ENCODE measurements at regions not wholly inside any gene's neighbourhood (a gene's known extent, or its start where the extent isn't known, plus 50 kb on each side); places are given as distances from the start of the nearest gene placed in this dataset.

- no peak for TF ChIP-seq CTCF (IDR thresholded peaks at IDR 0.05; ENCODE audit: unreplicated experiment)
- DNase-seq (ENCODE audit: unreplicated experiment) = no peak
- POLR2A ChIA-PET = no interaction called here
- H3K36me3 Mint-ChIP-seq (ENCODE audit: insufficient read depth, unreplicated experiment) = peaks cover 2% of the 10 kb centered on the region
- CTCF ChIA-PET = no interaction called here
- H3K27me3 Mint-ChIP-seq (ENCODE audit: insufficient read depth, unreplicated experiment) = peaks cover 54% of the 10 kb centered on the region
- BruUV-seq (replicated peaks) = no TSS peak
- H3K4me1 Mint-ChIP-seq (ENCODE audit: insufficient read depth, unreplicated experiment) = no peaks in the 10 kb centered on the region
- intact Hi-C loops (cut with micrococcal nuclease) = no loop called here
- H3K4me3 Mint-ChIP-seq (ENCODE audit: unreplicated experiment) = no peak overlapping the region
- no peak overlapping the region for H3K27ac Mint-ChIP-seq (ENCODE audit: low read depth, unreplicated experiment)
- no peaks in the 10 kb centered on the region for H3K9me3 Mint-ChIP-seq (ENCODE audit: unreplicated experiment)
These were observed 390.4 kb downstream of the INSC start for GRCh38 chr11:15505155-15505554.

DNA sequence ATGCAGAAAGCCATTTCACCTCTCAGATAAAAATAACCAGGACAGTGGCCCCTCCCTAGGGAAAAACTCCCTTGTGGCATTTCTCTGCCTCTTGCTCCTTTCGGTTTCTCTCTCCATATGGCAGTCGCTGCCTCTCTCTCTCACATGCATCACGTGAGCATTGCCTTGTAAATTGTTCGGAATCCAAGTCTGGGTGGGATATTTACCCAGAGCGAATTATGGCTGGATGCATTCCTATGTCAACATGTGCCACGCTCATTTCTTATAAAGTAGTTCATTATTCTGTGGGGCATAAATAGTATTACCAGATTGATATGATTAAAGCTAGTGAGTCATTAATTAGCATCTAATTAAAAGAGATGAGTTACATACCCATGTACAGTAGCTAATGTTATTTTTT, 392.9 kb downstream of the INSC start:
- no peak for TF ChIP-seq CTCF (IDR thresholded peaks at IDR 0.05; ENCODE audit: unreplicated experiment)
- no peak for DNase-seq (ENCODE audit: unreplicated experiment)
- H3K27me3 Mint-ChIP-seq (ENCODE audit: insufficient read depth, unreplicated experiment) = peaks cover 46% of the 10 kb centered on the region
- intact Hi-C loops (cut with micrococcal nuclease) = no loop called here
- ChIA-PET CTCF (no interaction called here), POLR2A (interaction anchor here (1.1 kb wide), 1 partner anchor 13 kb away, joined by 3 read pairs; no protein-coding TSS in a partner anchor)
- H3K4me3 Mint-ChIP-seq (ENCODE audit: unreplicated experiment) = no peak overlapping the region
- peaks cover 4% of the 10 kb centered on the region for H3K36me3 Mint-ChIP-seq (ENCODE audit: insufficient read depth, unreplicated experiment)
- H3K9me3 Mint-ChIP-seq (ENCODE audit: unreplicated experiment) = no peaks in the 10 kb centered on the region
- no peak overlapping the region for H3K27ac Mint-ChIP-seq (ENCODE audit: low read depth, unreplicated experiment)
- BruUV-seq (replicated peaks) = no TSS peak
- no peaks in the 10 kb centered on the region for H3K4me1 Mint-ChIP-seq (ENCODE audit: insufficient read depth, unreplicated experiment)

GRCh38 chr11:15509082-15509481, 394.4 kb downstream of the INSC start:
- no peak overlapping the region for H3K4me3 Mint-ChIP-seq (ENCODE audit: unreplicated experiment)
- BruUV-seq (replicated peaks) = no TSS peak
- POLR2A ChIA-PET = no interaction called here

DNA sequence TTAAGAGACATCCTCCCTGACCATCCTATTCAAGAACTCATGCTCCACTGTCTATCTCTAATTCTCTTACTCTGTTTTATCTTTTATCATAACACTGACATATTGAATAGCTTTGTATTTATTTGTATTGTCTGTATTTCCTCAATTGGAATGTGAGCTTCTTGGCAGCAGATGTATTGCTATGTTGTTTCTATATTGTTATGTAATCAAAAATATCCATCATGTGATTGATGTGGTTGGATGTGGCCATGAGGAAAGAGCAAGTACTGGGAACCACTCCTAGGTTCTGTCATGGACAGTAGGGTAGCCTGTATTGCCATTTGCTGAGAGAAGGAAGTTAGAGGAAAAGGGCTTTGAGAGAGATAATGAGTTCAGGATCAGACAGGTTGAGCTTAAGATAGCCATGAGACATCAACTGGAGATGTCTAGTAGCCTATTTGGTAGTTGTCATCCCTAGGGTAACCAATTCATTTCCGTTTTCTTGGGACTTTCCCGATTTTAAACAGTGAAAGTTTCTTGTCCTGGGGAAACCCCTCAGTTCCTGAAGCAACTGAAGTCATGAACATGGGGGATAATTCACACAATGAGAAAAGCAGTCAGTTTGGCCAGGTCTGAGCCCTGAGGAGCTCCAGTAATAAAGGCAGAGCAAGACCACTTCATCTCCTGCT, 404.5 kb downstream of the INSC start:
- no peak for TF ChIP-seq CTCF (IDR thresholded peaks at IDR 0.05; ENCODE audit: unreplicated experiment)
- peak; percentile 36 for DNase-seq (ENCODE audit: unreplicated experiment)
- Mint-ChIP-seq H3K9me3 (ENCODE audit: unreplicated experiment) (peaks cover 16% of the 10 kb centered on the region), H3K36me3 (ENCODE audit: insufficient read depth, unreplicated experiment) (no peaks in the 10 kb centered on the region), H3K27me3 (ENCODE audit: insufficient read depth, unreplicated experiment) (peaks cover 12% of the 10 kb centered on the region), H3K4me1 (ENCODE audit: insufficient read depth, unreplicated experiment) (no peaks in the 10 kb centered on the region), H3K4me3 (ENCODE audit: unreplicated experiment) (no peak overlapping the region), H3K27ac (ENCODE audit: low read depth, unreplicated experiment) (no peak overlapping the region)
- ChIA-PET POLR2A (interaction anchor here (0.7 kb wide), 1 partner anchor 9 kb away, joined by 3 read pairs; no protein-coding TSS in a partner anchor), CTCF (interaction anchor here (0.6 kb wide), 3 partner anchors 105 to 285 kb away, joined by 3 read pairs; no protein-coding TSS in a partner anchor)
- intact Hi-C loops (cut with micrococcal nuclease) = no loop called here
- no TSS peak for BruUV-seq (replicated peaks)

More at GRCh38 chr11:15509082-15509481, 394.4 kb downstream of the INSC start:
- Mint-ChIP-seq H3K27ac (ENCODE audit: low read depth, unreplicated experiment) (no peak overlapping the region), H3K36me3 (ENCODE audit: insufficient read depth, unreplicated experiment) (peaks cover 4% of the 10 kb centered on the region), H3K4me1 (ENCODE audit: insufficient read depth, unreplicated experiment) (no peaks in the 10 kb centered on the region), H3K27me3 (ENCODE audit: insufficient read depth, unreplicated experiment) (peaks cover 36% of the 10 kb centered on the region), H3K9me3 (ENCODE audit: unreplicated experiment) (no peaks in the 10 kb centered on the region)
- intact Hi-C loops (cut with micrococcal nuclease) = no loop called here
- no peak for TF ChIP-seq CTCF (IDR thresholded peaks at IDR 0.05; ENCODE audit: unreplicated experiment)
- CTCF ChIA-PET = no interaction called here
- no peak for DNase-seq (ENCODE audit: unreplicated experiment)
